ENCODE measurements at regions not wholly inside any gene's neighbourhood (a gene's known extent, or its start where the extent isn't known, plus 50 kb on each side); places are given as distances from the start of the nearest gene placed in this dataset.

DNA sequence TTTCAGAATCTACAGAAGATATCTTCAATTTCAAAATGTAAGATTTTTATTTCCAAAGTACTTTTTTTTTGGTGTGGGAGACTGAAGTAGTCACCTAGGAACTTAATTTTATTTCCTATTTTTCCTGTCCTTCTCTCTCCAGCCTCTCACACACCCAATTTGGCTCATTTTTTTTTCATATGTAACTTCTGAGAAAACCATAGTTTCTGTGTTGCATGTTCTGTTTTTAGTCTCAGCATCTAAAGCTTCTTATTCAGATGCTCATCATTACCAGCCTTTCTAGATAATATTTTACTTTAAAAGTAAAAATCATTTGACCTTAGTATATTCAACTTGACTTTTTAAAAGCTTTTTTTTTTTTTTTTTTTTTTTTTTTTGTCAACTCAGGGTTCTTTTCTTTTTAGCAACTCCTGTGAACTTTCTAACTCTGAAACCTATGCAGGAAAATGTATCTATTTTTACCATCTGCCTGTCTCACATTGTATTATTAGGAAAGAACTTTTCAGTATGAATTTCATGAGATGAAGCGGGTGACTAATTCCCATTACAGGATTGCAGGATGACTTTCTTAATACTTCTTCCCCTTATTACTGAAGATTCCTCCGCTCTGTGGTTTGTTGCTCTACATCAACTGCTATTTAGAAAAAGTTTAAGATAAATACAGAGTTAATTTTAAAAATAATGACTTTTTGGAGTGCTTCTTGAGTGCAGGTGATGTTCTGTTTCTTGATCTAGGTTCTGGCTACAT, 73.6 kb upstream of the LSM8 start:
- no peaks in the 10 kb centered on the region for H3K9me3 ChIP-seq (ENCODE audit: control insufficient read depth in 1 of 2, insufficient read depth in 1 of 2, low read length in 2 of 2)
- Mint-ChIP-seq H3K4me1 (ENCODE audit: low read depth) (no peaks in the 10 kb centered on the region), H3K9me3 (no peaks in the 10 kb centered on the region), H3K27ac (no peak overlapping the region), H3K27me3 (peaks cover 14% of the 10 kb centered on the region), H3K4me3 (no peak overlapping the region), H3K36me3 (ENCODE audit: low read depth) (no peaks in the 10 kb centered on the region)
- H3K27ac ChIP-seq (ENCODE audit: low read depth in 1 of 2, low read length in 2 of 2) = no peak overlapping the region
- ChIA-PET CTCF (no interaction called here), POLR2A (no interaction called here)
- no peak for ATAC-seq (ENCODE audit: poor library complexity)
- H3K27me3 ChIP-seq (ENCODE audit: control insufficient read depth in 1 of 2, insufficient read depth in 2 of 2, low read length in 2 of 2) = no peaks in the 10 kb centered on the region
- DNase-seq = no peak
- no peaks in the 10 kb centered on the region for H3K36me3 ChIP-seq (ENCODE audit: insufficient read depth, low read length)
- intact Hi-C loops (cut with DNase I, micrococcal nuclease) = no loop called here
- H3K4me1 ChIP-seq (ENCODE audit: insufficient read depth, low read length) = no peaks in the 10 kb centered on the region
- no peak for TF ChIP-seq CTCF (IDR thresholded peaks at IDR 0.05)
- no peak overlapping the region for H3K4me3 ChIP-seq (ENCODE audit: low read length)

- ChIA-PET POLR2A (no interaction called here), CTCF (no interaction called here)
- Mint-ChIP-seq H3K27ac (no peak overlapping the region), H3K4me3 (no peak overlapping the region), H3K9me3 (peaks cover 2% of the 10 kb centered on the region), H3K27me3 (peaks cover 10% of the 10 kb centered on the region), H3K36me3 (ENCODE audit: low read depth) (no peaks in the 10 kb centered on the region), H3K4me1 (ENCODE audit: low read depth) (no peaks in the 10 kb centered on the region)
- intact Hi-C loops (cut with DNase I, micrococcal nuclease) = no loop called here
- H3K9me3 ChIP-seq (ENCODE audit: control insufficient read depth in 1 of 2, insufficient read depth in 1 of 2, low read length in 2 of 2) = peaks cover 0 to 4% of the 10 kb centered on the region in 2 experiments
- DNase-seq (no peak), ATAC-seq (ENCODE audit: poor library complexity) (no peak)
- no peak overlapping the region for H3K27ac ChIP-seq (ENCODE audit: low read depth in 1 of 2, low read length in 2 of 2)
- no peaks in the 10 kb centered on the region for H3K4me1 ChIP-seq (ENCODE audit: insufficient read depth, low read length)
- H3K4me3 ChIP-seq (ENCODE audit: low read length) = no peak overlapping the region
- H3K36me3 ChIP-seq (ENCODE audit: insufficient read depth, low read length) = no peaks in the 10 kb centered on the region
- no peaks in the 10 kb centered on the region for H3K27me3 ChIP-seq (ENCODE audit: control insufficient read depth in 1 of 2, insufficient read depth in 2 of 2, low read length in 2 of 2)
- TF ChIP-seq CTCF (IDR thresholded peaks at IDR 0.05) = no peak
Measured at GRCh38 chr7:118111347-118111746, 72.6 kb upstream of the LSM8 start.

DNA sequence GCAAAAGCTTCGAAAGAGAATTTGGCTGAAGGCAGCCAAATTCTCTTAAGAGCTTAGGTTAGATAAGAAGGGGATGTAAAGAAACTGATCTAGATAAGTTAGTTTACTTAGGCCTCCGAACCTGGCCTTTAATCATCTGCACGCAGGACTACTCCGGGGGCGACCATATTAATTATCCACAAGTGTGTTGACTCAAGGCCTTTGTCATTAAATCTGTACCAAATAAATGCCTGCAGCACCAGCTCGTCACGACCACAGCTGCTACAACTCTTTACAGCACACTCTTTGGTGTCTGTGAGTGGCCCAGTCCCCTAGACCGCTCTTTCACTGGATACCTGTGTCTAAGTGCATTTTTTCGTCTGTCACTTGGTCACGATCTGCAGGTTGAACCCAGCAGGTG, 69.8 kb upstream of the LSM8 start:
- CTCF ChIA-PET = no interaction called here
- no peaks in the 10 kb centered on the region for H3K4me1 ChIP-seq (ENCODE audit: insufficient read depth, low read length)
- intact Hi-C loops (cut with DNase I, micrococcal nuclease) = no loop called here

More for the DNA sequence above, 69.8 kb upstream of the LSM8 start:
- no peaks in the 10 kb centered on the region for H3K36me3 ChIP-seq (ENCODE audit: insufficient read depth, low read length)
- Mint-ChIP-seq H3K27me3 (peaks cover 14% of the 10 kb centered on the region), H3K4me3 (no peak overlapping the region), H3K36me3 (ENCODE audit: low read depth) (no peaks in the 10 kb centered on the region), H3K9me3 (peaks cover 9% of the 10 kb centered on the region), H3K27ac (no peak overlapping the region), H3K4me1 (ENCODE audit: low read depth) (no peaks in the 10 kb centered on the region)
- POLR2A ChIA-PET = no interaction called here
- H3K9me3 ChIP-seq (ENCODE audit: control insufficient read depth in 1 of 2, insufficient read depth in 1 of 2, low read length in 2 of 2) = peaks cover 0 to 4% of the 10 kb centered on the region in 2 experiments
- no peak for TF ChIP-seq CTCF (IDR thresholded peaks at IDR 0.05)
- H3K27me3 ChIP-seq (ENCODE audit: control insufficient read depth in 1 of 2, insufficient read depth in 2 of 2, low read length in 2 of 2) = no peaks in the 10 kb centered on the region
- H3K4me3 ChIP-seq (ENCODE audit: low read length) = no peak overlapping the region
- H3K27ac ChIP-seq (ENCODE audit: low read depth in 1 of 2, low read length in 2 of 2) = no peak overlapping the region
- DNase-seq (no peak), ATAC-seq (ENCODE audit: poor library complexity) (no peak)

Data from CD4-positive, alpha-beta T cell (primary cell).